ENCODE measurements at regions not wholly inside any gene's neighbourhood (a gene's known extent, or its start where the extent isn't known, plus 50 kb on each side); places are given as distances from the start of the nearest gene placed in this dataset.

DNA sequence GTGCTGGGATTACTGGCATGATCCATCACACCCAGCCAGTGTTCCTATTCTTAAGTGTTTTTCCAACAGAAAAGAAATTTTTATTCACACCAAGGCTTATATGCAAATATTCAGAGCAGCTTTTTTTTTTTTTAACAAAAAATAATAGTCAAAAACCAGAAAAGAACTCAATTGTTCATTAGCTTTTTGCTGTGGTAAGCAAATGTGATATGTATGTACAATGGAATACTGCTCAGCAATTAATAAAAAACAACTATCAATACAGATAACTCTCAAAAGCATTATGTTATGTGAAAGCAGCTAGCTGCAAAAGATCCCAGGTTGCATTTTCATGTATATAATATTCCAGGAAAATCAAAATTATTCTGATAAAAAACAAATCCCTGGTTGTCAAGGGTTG, 132.3 kb downstream of the SLIT2 start:
- TF ChIP-seq, protein P1, sequence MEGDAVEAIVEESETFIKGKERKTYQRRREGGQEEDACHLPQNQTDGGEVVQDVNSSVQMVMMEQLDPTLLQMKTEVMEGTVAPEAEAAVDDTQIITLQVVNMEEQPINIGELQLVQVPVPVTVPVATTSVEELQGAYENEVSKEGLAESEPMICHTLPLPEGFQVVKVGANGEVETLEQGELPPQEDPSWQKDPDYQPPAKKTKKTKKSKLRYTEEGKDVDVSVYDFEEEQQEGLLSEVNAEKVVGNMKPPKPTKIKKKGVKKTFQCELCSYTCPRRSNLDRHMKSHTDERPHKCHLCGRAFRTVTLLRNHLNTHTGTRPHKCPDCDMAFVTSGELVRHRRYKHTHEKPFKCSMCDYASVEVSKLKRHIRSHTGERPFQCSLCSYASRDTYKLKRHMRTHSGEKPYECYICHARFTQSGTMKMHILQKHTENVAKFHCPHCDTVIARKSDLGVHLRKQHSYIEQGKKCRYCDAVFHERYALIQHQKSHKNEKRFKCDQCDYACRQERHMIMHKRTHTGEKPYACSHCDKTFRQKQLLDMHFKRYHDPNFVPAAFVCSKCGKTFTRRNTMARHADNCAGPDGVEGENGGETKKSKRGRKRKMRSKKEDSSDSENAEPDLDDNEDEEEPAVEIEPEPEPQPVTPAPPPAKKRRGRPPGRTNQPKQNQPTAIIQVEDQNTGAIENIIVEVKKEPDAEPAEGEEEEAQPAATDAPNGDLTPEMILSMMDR (IDR thresholded peaks at IDR 0.05), result no peak
- TF ChIP-seq POLR2A (IDR thresholded peaks at IDR 0.05), result no peak
